AG04450 (cell line): ENCODE measurements at regions not wholly inside any gene's neighbourhood (a gene's known extent, or its start where the extent isn't known, plus 50 kb on each side); places are given as distances from the start of the nearest gene placed in this dataset.

Experiments used
- CTCF ChIA-PET: fragments of 300-600, 350-600 bp; formaldehyde crosslinking; extraction: SDS; loops from one replicate; lab custom pipeline; 2022; ENCODE audit warnings: antibody characterized with exemption, inconsistent platforms; lab: Charles Lee
- POLR2A ChIA-PET: fragments of 350-600 bp; formaldehyde crosslinking; extraction: SDS; loops from one replicate; lab custom pipeline; 2021; ENCODE audit warnings: antibody characterized with exemption, inconsistent platforms; lab: Yijun Ruan, JAX
- DNase-seq: peaks from one replicate; pipeline ENCODE4 v3.0.0-alpha.2; 2011; ENCODE audit warnings: low read depth, low spot score
- H3K27ac ChIP-seq: one replicate; pipeline ENCODE4 v1.5.1; 2012; ENCODE audit warnings: low read depth, low read length, control low read depth
- H3K27me3 ChIP-seq: one replicate; pipeline ENCODE4 v1.6.0; 2012; ENCODE audit warnings: low read length; ENCODE audit not compliant: control insufficient read depth, insufficient read depth
- H3K4me3 ChIP-seq: 2 replicates; pipeline ENCODE4 v1.5.1; 2011; ENCODE audit warnings: mild to moderate bottlenecking, low read depth, low read length, control low read depth
- H3K9me3 ChIP-seq: 2 replicates; pipeline ENCODE4 v1.5.1; 2012; ENCODE audit warnings: low read length; ENCODE audit not compliant: control insufficient read depth, insufficient read depth
- CTCF ChIP-seq: IDR thresholded peaks from 2 replicates; pipeline ENCODE4 v1.5.1; 2011; ENCODE audit warnings: low read depth, low read length, control low read depth, inconsistent platforms

GRCh38 chr19:57025491-57025890, 94.3 kb upstream of the USP29 start:
- Histone ChIP-seq H3K9me3 (peaks cover 49% of the 10 kb centered on the region), H3K4me3 (no peak overlapping the region), H3K27me3 (no peaks in the 10 kb centered on the region), H3K27ac (no peak overlapping the region)
- ChIA-PET CTCF (no interaction called here), POLR2A (no interaction called here)
- no peak for DNase-seq
- TF ChIP-seq CTCF: no peak

- H3K27me3 ChIP-seq: no peaks in the 10 kb centered on the region
- no peak overlapping the region for H3K27ac ChIP-seq
- TF ChIP-seq CTCF: no peak
- H3K9me3 ChIP-seq: peaks cover 50% of the 10 kb centered on the region
- ChIA-PET POLR2A (no interaction called here), CTCF (no interaction called here)
- no peak for DNase-seq
- H3K4me3 ChIP-seq: no peak overlapping the region
These were observed 93.3 kb upstream of the USP29 start for GRCh38 chr19:57026476-57026875.

GRCh38 chr19:57027360-57027759, 92.4 kb upstream of the USP29 start:
- ChIA-PET POLR2A (no interaction called here), CTCF (no interaction called here)
- Histone ChIP-seq H3K4me3 (no peak overlapping the region), H3K27me3 (no peaks in the 10 kb centered on the region), H3K27ac (no peak overlapping the region), H3K9me3 (peaks cover 48% of the 10 kb centered on the region)
- DNase-seq: no peak
- TF ChIP-seq CTCF: no peak

- CTCF ChIA-PET: no interaction called here
- TF ChIP-seq CTCF: no peak
These were observed 90.8 kb upstream of the USP29 start for GRCh38 chr19:57028804-57029525.

GRCh38 chr19:57031106-57031505, 88.7 kb upstream of the USP29 start:
- peaks cover 56% of the 10 kb centered on the region for H3K9me3 ChIP-seq
- no peak for TF ChIP-seq CTCF
- H3K27ac ChIP-seq: no peak overlapping the region
- no peaks in the 10 kb centered on the region for H3K27me3 ChIP-seq
- CTCF ChIA-PET: no interaction called here
- POLR2A ChIA-PET: no interaction called here
- H3K4me3 ChIP-seq: no peak overlapping the region
- no peak for DNase-seq

More at GRCh38 chr19:57028804-57029525, 90.8 kb upstream of the USP29 start:
- no peak overlapping the region for H3K27ac ChIP-seq
- DNase-seq: no peak
- H3K4me3 ChIP-seq: no peak overlapping the region
- POLR2A ChIA-PET: no interaction called here
- no peaks in the 10 kb centered on the region for H3K27me3 ChIP-seq
- H3K9me3 ChIP-seq: peaks cover 51% of the 10 kb centered on the region
